ENCODE measurements at regions not wholly inside any gene's neighbourhood (a gene's known extent, or its start where the extent isn't known, plus 50 kb on each side); places are given as distances from the start of the nearest gene placed in this dataset.

GRCh38 chr2:200039724-200040650, 84.6 kb downstream of the MAIP1 start:
- Mint-ChIP-seq H3K27ac (peak overlapping the region; percentile 52), H3K9me3 (no peaks in the 10 kb centered on the region), H3K4me1 (ENCODE audit: unreplicated experiment) (peaks cover 9% of the 10 kb centered on the region), H3K27me3 (no peaks in the 10 kb centered on the region), H3K4me3 (no peak overlapping the region), H3K36me3 (no peaks in the 10 kb centered on the region)
- TF ChIP-seq, protein P1, sequence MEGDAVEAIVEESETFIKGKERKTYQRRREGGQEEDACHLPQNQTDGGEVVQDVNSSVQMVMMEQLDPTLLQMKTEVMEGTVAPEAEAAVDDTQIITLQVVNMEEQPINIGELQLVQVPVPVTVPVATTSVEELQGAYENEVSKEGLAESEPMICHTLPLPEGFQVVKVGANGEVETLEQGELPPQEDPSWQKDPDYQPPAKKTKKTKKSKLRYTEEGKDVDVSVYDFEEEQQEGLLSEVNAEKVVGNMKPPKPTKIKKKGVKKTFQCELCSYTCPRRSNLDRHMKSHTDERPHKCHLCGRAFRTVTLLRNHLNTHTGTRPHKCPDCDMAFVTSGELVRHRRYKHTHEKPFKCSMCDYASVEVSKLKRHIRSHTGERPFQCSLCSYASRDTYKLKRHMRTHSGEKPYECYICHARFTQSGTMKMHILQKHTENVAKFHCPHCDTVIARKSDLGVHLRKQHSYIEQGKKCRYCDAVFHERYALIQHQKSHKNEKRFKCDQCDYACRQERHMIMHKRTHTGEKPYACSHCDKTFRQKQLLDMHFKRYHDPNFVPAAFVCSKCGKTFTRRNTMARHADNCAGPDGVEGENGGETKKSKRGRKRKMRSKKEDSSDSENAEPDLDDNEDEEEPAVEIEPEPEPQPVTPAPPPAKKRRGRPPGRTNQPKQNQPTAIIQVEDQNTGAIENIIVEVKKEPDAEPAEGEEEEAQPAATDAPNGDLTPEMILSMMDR (conservative IDR thresholded peaks at IDR 0.05) = no peak
- no peak for DNase-seq (ENCODE audit: extremely low spot score, unreplicated experiment)

DNA sequence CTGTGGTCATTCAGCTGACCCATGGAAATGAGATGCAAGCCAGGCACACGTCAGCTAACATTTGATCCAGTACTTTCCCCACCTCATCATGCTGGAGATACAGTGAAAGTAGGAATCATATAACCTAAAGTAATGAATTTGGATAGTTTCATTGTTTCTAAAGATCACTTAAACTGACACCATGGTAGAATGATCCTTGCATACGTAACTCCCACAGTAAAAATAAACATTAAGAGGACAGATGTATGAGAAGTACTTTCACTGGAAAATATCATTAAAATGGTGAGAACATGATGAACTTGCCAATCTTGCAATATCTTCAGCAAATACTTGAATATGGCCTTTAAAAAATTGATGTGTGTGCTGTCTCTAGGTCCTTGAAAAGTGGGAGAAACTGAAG, 85.4 kb downstream of the MAIP1 start:
- Mint-ChIP-seq H3K27ac (no peak overlapping the region), H3K27me3 (no peaks in the 10 kb centered on the region), H3K9me3 (no peaks in the 10 kb centered on the region), H3K4me3 (no peak overlapping the region), H3K36me3 (no peaks in the 10 kb centered on the region), H3K4me1 (ENCODE audit: unreplicated experiment) (peaks cover 9% of the 10 kb centered on the region)
- TF ChIP-seq, protein P1 (conservative IDR thresholded peaks at IDR 0.05) = no peak
- no peak for DNase-seq (ENCODE audit: extremely low spot score, unreplicated experiment)

- no peaks in the 10 kb centered on the region for H3K27me3 Mint-ChIP-seq
- TF ChIP-seq, protein P1 (conservative IDR thresholded peaks at IDR 0.05) = no peak
- H3K36me3 Mint-ChIP-seq = no peaks in the 10 kb centered on the region
- H3K4me3 Mint-ChIP-seq = no peak overlapping the region
- no peak overlapping the region for H3K27ac Mint-ChIP-seq
- peaks cover 9% of the 10 kb centered on the region for H3K4me1 Mint-ChIP-seq (ENCODE audit: unreplicated experiment)
- no peak for DNase-seq (ENCODE audit: extremely low spot score, unreplicated experiment)
- no peaks in the 10 kb centered on the region for H3K9me3 Mint-ChIP-seq
Measured at GRCh38 chr2:200041639-200042038, 86.3 kb downstream of the MAIP1 start.

- TF ChIP-seq, protein P1 (conservative IDR thresholded peaks at IDR 0.05) = no peak
- Mint-ChIP-seq H3K4me3 (no peak overlapping the region), H3K27me3 (no peaks in the 10 kb centered on the region), H3K4me1 (ENCODE audit: unreplicated experiment) (peaks cover 9% of the 10 kb centered on the region), H3K36me3 (no peaks in the 10 kb centered on the region), H3K9me3 (no peaks in the 10 kb centered on the region), H3K27ac (no peak overlapping the region)
- DNase-seq (ENCODE audit: extremely low spot score, unreplicated experiment) = no peak
Measured at GRCh38 chr2:200042102-200042735, 86.8 kb downstream of the MAIP1 start.

GRCh38 chr2:200042944-200043343, 87.6 kb downstream of the MAIP1 start:
- no peak overlapping the region for H3K4me3 Mint-ChIP-seq
- DNase-seq (ENCODE audit: extremely low spot score, unreplicated experiment) = no peak
- no peaks in the 10 kb centered on the region for H3K27me3 Mint-ChIP-seq
- H3K36me3 Mint-ChIP-seq = no peaks in the 10 kb centered on the region
- TF ChIP-seq, protein P1 (conservative IDR thresholded peaks at IDR 0.05) = no peak
- H3K4me1 Mint-ChIP-seq (ENCODE audit: unreplicated experiment) = peaks cover 9% of the 10 kb centered on the region
- H3K9me3 Mint-ChIP-seq = no peaks in the 10 kb centered on the region
- no peak overlapping the region for H3K27ac Mint-ChIP-seq
